SH-SY5Y (cell line): ENCODE measurements at regions not wholly inside any gene's neighbourhood (a gene's known extent, or its start where the extent isn't known, plus 50 kb on each side); places are given as distances from the start of the nearest gene placed in this dataset.

Experiments
- GATA2 ChIP-seq: IDR thresholded peaks from 2 replicates; pipeline ENCODE4 v1.6.1; 2011; ENCODE audit warnings: mild to moderate bottlenecking, low read depth, low read length
- GATA3 ChIP-seq: IDR thresholded peaks from 2 replicates; pipeline ENCODE4 v1.6.1; 2011; ENCODE audit warnings: low read depth, mild to moderate bottlenecking, low read length, moderate library complexity

- TF ChIP-seq GATA3 = no peak
- no peak for TF ChIP-seq GATA2
Observed at GRCh38 chr21:27221077-27221476, 254.2 kb upstream of the ADAMTS5 start.
